HL-60 (cell line): ENCODE measurements at regions not wholly inside any gene's neighbourhood (a gene's known extent, or its start where the extent isn't known, plus 50 kb on each side); places are given as distances from the start of the nearest gene placed in this dataset.

Experiments used
- CTCF ChIP-seq: IDR thresholded peaks from one replicate; pipeline ENCODE4 v1.5.1; 2011; ENCODE audit warnings: low read length, control low read depth, inconsistent platforms; ENCODE audit not compliant: insufficient read depth
- REST ChIP-seq: IDR thresholded peaks from 2 replicates; pipeline ENCODE4 v1.6.1; 2012; ENCODE audit warnings: low read depth; ENCODE audit not compliant: insufficient replicate concordance

- no peak for TF ChIP-seq CTCF
- TF ChIP-seq REST = no peak
Measured at GRCh38 chr7:67842571-67842970, 845.9 kb downstream of the TYW1 start.
